Lung (tissue), 11 donors: ENCODE measurements at regions not wholly inside any gene's neighbourhood (a gene's known extent, or its start where the extent isn't known, plus 50 kb on each side); places are given as distances from the start of the nearest gene placed in this dataset.

Experiments
- ATAC-seq: fragments of 200-7000 bp; cut with Tn5 transposase; one replicate; pipeline ENCODE4 v1.9.1; 2020; ENCODE audit warnings: moderate number of reproducible peaks; ENCODE audit not compliant: insufficient read depth, low FRiP score
- DNase-seq, 3 donors: peaks; one replicate each; pipeline ENCODE4 v3.0.0-alpha.2; 2013 to 2017
- H3K27ac ChIP-seq, 2 donors: one replicate each; pipeline ENCODE4 v1.5.1; 2013; ENCODE audit warnings: mild to moderate bottlenecking in 2 of 2, moderate library complexity in 2 of 2, control low read depth in 1 of 2, inconsistent platforms in 1 of 2, low read depth in 1 of 2, low read length in 1 of 2
- H3K27me3 ChIP-seq, 3 donors: one replicate each; pipeline ENCODE4 v1.5.1; 2013; ENCODE audit warnings: low read length in 2 of 3; ENCODE audit not compliant: control insufficient read depth in 3 of 3, insufficient read depth in 3 of 3
- H3K36me3 ChIP-seq, 4 donors: one replicate each; pipeline ENCODE4 v1.5.1; 2013; ENCODE audit warnings: low read length in 4 of 4, mild to moderate bottlenecking in 1 of 4, moderate library complexity in 1 of 4; ENCODE audit not compliant: control insufficient read depth in 4 of 4, insufficient read depth in 4 of 4
- H3K4me1 ChIP-seq, 5 donors: one replicate each; pipeline ENCODE4 v1.5.1; 2013; ENCODE audit warnings: low read length in 5 of 5, mild to moderate bottlenecking in 2 of 5, moderate library complexity in 1 of 5; ENCODE audit not compliant: control insufficient read depth in 5 of 5, insufficient read depth in 5 of 5
- H3K4me3 ChIP-seq: one replicate; pipeline ENCODE4 v1.5.1; 2013; ENCODE audit warnings: mild to moderate bottlenecking, control low read depth, moderate library complexity
- H3K9ac ChIP-seq, 2 donors: one replicate each; pipeline ENCODE4 v1.5.1; 2013; ENCODE audit warnings: low read length in 2 of 2, control low read depth in 1 of 2; ENCODE audit not compliant: insufficient read depth in 1 of 2
- H3K9me3 ChIP-seq, 4 donors: one replicate each; pipeline ENCODE4 v1.5.1; 2013; ENCODE audit warnings: low read length in 3 of 4, mild to moderate bottlenecking in 1 of 4, moderate library complexity in 1 of 4; ENCODE audit not compliant: control insufficient read depth in 4 of 4, insufficient read depth in 3 of 4
- WGBS, 2 donors: extraction: QIAGEN DNeasy Blood & Tissue Kit; methylation state at CpG; one replicate each; pipeline ENCODE4 v1.1.7; 2013; 5-methylcytosine and 5-hydroxymethylcytosine counted together
- TF ChIP-seq, protein P1 (sequence below): IDR thresholded peaks from 2 replicates; pipeline ENCODE4 v1.5.1; 2012; ENCODE audit warnings: mild to moderate bottlenecking; ENCODE audit errors: control extremely low read depth, extremely low read depth
- donor health status: control.
- donor health status: control.
- donor health status: Bipolar disorder and iron deficiency.
- donor health status: healthy.
- donor health status: DM: yes; HTN: yes; CAD: no.

DNA sequence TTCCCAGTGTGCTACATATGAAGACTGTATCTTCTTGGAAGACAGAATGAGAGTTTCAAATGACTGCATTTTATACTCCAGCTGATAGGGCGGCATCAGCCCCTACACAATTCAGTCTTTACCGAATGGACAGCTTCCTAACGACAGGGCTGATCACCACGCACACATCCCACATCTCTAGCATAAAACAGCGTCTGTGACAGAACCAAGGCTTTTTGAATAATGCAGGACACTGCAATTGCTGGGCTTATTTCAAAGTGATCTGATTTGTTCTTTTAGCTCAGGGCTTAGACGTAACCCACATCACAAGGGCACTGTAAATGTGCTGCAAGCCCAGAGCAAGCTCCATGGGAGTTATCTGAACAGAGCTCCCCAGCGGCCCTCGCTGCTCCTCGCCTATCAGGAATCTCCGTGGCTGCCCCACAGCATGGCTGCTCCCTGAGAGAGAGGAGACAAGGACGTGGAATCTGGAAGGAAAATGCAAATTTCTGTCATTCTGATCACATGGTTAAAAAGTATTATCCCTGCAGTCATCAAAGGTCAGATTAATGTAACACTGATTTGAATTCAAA, 158.5 kb upstream of the ALKAL2 start:
- DNase-seq (peak in 1 of 3 donors; percentile 14), ATAC-seq (no peak)
- WGBS, 2 donors = 71 to 81% methylated on average over 11 of the region's 11 CpGs
- H3K27me3 ChIP-seq = no peaks in the 10 kb centered on the region
- H3K4me1 ChIP-seq = peaks cover 0 to 40% (median 9%) of the 10 kb centered on the region in 5 donors
- TF ChIP-seq, protein P1, sequence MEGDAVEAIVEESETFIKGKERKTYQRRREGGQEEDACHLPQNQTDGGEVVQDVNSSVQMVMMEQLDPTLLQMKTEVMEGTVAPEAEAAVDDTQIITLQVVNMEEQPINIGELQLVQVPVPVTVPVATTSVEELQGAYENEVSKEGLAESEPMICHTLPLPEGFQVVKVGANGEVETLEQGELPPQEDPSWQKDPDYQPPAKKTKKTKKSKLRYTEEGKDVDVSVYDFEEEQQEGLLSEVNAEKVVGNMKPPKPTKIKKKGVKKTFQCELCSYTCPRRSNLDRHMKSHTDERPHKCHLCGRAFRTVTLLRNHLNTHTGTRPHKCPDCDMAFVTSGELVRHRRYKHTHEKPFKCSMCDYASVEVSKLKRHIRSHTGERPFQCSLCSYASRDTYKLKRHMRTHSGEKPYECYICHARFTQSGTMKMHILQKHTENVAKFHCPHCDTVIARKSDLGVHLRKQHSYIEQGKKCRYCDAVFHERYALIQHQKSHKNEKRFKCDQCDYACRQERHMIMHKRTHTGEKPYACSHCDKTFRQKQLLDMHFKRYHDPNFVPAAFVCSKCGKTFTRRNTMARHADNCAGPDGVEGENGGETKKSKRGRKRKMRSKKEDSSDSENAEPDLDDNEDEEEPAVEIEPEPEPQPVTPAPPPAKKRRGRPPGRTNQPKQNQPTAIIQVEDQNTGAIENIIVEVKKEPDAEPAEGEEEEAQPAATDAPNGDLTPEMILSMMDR = no peak
- H3K9ac ChIP-seq = no peak overlapping the region
- no peaks in the 10 kb centered on the region for H3K36me3 ChIP-seq
- no peaks in the 10 kb centered on the region for H3K9me3 ChIP-seq
- no peak overlapping the region for H3K4me3 ChIP-seq
- H3K27ac ChIP-seq = no peak overlapping the region

DNA sequence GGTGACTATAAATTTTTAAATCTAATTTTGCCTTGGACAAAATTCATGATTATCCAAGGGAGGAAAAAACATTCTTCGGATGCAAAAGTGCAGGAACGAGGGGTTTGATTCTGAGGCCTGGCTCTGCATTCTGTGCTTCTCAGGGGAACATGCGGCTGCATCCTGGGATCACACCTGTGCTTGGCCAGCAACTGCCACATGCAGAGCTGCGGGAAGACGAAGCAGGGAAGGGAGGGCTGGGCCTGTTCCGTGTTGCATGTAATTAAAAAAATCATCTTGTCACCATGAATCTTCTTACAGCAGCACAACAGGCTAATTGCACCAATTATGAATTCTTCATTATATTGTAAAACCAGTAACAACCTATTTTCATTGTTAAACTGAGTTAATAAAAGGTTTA, 158.0 kb upstream of the ALKAL2 start:
- Histone ChIP-seq H3K4me3 (no peak overlapping the region), H3K36me3 (no peaks in the 10 kb centered on the region), H3K27ac (no peak overlapping the region), H3K4me1 (peaks cover 0 to 45% (median 14%) of the 10 kb centered on the region in 5 donors), H3K9me3 (no peaks in the 10 kb centered on the region), H3K9ac (no peak overlapping the region), H3K27me3 (no peaks in the 10 kb centered on the region)
- no peak for DNase-seq
- TF ChIP-seq, protein P1 = no peak
- ATAC-seq = no peak
- 87 to 88% methylated on average over 6 of the region's 6 CpGs for WGBS, 2 donors

DNA sequence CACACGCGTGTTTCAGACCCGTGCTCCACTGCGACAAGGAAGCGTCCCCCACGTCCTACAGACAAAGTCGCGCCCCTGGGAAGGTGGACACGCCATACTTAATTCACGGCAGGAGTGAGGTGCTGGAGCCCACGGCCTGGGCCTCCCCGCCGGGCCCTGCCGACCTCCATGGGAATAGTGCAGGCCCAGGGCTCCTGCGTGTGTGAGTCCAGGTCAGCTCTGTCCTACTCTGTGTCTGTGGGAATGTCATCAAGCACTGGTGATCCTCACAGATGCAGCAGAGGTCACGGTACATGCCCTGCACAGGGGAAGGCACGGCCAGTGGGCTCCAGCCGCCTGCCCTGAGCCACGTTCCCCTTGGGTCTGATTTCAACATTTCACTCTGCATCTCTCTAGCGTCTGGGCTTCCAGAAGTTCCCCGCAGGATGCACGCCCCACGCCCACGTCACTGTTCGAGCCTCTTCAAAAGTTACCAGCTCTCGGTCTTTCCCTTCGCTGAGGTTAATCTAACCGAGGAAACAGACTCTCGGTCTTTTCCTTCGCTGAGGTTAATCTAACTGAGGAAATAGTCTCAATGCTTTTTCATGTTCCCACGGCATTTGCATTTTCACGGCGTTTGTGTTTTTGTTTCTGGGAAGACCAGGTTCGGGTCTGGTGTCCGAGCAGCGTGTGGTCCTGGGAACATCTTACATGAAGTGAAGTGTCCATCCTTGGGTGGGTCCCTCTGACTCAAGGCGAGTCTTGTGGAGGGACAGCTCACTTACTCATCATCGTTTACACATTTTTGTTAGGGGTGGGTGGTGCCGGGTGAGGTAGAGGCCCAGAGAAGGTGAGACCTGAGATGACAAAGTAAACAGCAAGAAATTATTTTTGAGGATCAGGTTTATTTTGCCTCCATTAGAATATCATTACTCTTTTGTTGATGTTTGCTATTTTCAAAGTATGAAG, 157.3 kb upstream of the ALKAL2 start:
- ATAC-seq = no peak
- 85 to 89% methylated on average over 39 of the region's 39 CpGs for WGBS, 2 donors
- no peaks in the 10 kb centered on the region for H3K36me3 ChIP-seq

More for the DNA sequence above, 157.3 kb upstream of the ALKAL2 start:
- H3K27ac ChIP-seq = no peak overlapping the region
- H3K9me3 ChIP-seq = no peaks in the 10 kb centered on the region
- no peak for DNase-seq
- no peak overlapping the region for H3K4me3 ChIP-seq
- H3K4me1 ChIP-seq = peaks cover 0 to 52% (median 16%) of the 10 kb centered on the region in 5 donors
- H3K27me3 ChIP-seq = no peaks in the 10 kb centered on the region
- TF ChIP-seq, protein P1 = no peak
- no peak overlapping the region for H3K9ac ChIP-seq
